ENCODE measurements at regions not wholly inside any gene's neighbourhood (a gene's known extent, or its start where the extent isn't known, plus 50 kb on each side); places are given as distances from the start of the nearest gene placed in this dataset.

DNA sequence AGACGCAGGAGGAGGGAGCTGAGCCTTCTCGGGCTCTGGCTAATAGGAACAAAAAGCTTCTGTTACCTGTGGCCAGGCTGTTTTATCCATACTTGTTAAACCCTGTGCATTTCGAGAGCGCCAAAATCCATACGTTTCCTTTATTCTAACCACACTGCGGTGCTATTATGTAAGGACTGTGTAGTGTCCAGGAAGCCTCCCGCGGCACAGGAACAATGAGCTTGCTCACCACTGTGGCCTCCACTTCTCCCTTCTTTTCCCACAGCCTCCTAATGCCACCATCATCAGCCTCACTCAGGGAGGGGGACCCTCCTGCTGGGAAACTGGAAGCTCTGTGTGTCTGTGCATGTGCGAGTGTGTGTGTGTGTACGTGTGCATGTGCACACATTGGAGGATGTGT, 268.5 kb downstream of the HAUS1 start:
- DNase-seq (ENCODE audit: low read depth) (no peak), FAIRE-seq (no peak)
- Mint-ChIP-seq H3K9me3 (ENCODE audit: unreplicated experiment) (peaks cover 5% of the 10 kb centered on the region), H3K36me3 (ENCODE audit: low read depth, unreplicated experiment) (peaks cover 1% of the 10 kb centered on the region), H3K4me3 (ENCODE audit: unreplicated experiment) (no peak overlapping the region), H3K4me1 (ENCODE audit: low read depth, unreplicated experiment) (no peaks in the 10 kb centered on the region), H3K27ac (ENCODE audit: unreplicated experiment) (no peak overlapping the region), H3K27me3 (ENCODE audit: low read depth, unreplicated experiment) (peaks cover 66% of the 10 kb centered on the region)
- peaks cover 1% of the 10 kb centered on the region for H3K27me3 ChIP-seq (ENCODE audit: insufficient read depth, low read length)
- no peak overlapping the region for H3K4me2 ChIP-seq (ENCODE audit: low read length)
- no peaks in the 10 kb centered on the region for H3K9me3 ChIP-seq (ENCODE audit: insufficient read depth, low read depth, low read length)
- H3K79me2 ChIP-seq (ENCODE audit: insufficient read depth, low read length), result no peaks in the 10 kb centered on the region
- no peaks in the 10 kb centered on the region for H3K36me3 ChIP-seq (ENCODE audit: insufficient read depth, low read length)
- TF ChIP-seq, protein P1, sequence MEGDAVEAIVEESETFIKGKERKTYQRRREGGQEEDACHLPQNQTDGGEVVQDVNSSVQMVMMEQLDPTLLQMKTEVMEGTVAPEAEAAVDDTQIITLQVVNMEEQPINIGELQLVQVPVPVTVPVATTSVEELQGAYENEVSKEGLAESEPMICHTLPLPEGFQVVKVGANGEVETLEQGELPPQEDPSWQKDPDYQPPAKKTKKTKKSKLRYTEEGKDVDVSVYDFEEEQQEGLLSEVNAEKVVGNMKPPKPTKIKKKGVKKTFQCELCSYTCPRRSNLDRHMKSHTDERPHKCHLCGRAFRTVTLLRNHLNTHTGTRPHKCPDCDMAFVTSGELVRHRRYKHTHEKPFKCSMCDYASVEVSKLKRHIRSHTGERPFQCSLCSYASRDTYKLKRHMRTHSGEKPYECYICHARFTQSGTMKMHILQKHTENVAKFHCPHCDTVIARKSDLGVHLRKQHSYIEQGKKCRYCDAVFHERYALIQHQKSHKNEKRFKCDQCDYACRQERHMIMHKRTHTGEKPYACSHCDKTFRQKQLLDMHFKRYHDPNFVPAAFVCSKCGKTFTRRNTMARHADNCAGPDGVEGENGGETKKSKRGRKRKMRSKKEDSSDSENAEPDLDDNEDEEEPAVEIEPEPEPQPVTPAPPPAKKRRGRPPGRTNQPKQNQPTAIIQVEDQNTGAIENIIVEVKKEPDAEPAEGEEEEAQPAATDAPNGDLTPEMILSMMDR (IDR thresholded peaks at IDR 0.05; ENCODE audit: insufficient read depth, low read depth, low read length), result no peak
- TF ChIP-seq EZH2 (IDR thresholded peaks at IDR 0.05; ENCODE audit: insufficient read depth, low read length), result no peak
- H3K27ac ChIP-seq (ENCODE audit: low read depth, low read length), result no peak overlapping the region
- H2AFZ ChIP-seq (ENCODE audit: low read depth, low read length), result no peak overlapping the region
- H3K4me1 ChIP-seq (ENCODE audit: insufficient read depth, low read length), result no peaks in the 10 kb centered on the region
- no peaks in the 10 kb centered on the region for H4K20me1 ChIP-seq (ENCODE audit: insufficient read depth, low read length)
- no peak overlapping the region for H3K4me3 ChIP-seq (ENCODE audit: insufficient read depth, low read depth, low read length)
- no peak overlapping the region for H3K9ac ChIP-seq (ENCODE audit: low read length)

DNA sequence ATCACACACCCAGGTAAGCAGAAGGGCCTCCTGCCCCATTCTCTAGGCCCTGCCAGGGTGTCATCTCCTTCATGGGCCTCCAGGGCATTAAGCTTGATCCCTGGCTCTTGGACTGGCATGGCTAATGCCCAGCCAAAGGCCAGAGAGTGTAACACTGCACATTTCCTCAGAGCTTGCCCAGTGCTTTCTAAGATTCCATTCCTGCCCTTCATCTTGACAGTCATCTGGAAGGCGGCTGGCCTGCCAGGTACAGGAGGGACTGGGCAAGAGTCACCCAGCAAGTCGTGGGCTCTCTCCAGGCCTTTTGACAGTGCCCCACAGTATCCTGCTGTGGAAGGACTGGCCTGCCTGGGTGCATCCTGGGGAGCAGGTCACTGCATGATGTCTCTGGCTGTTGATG, 268.9 kb downstream of the HAUS1 start:
- H3K27ac ChIP-seq (ENCODE audit: low read depth, low read length), result no peak overlapping the region
- Mint-ChIP-seq H3K4me3 (ENCODE audit: unreplicated experiment) (no peak overlapping the region), H3K27ac (ENCODE audit: unreplicated experiment) (no peak overlapping the region), H3K9me3 (ENCODE audit: unreplicated experiment) (peaks cover 3% of the 10 kb centered on the region), H3K4me1 (ENCODE audit: low read depth, unreplicated experiment) (no peaks in the 10 kb centered on the region), H3K36me3 (ENCODE audit: low read depth, unreplicated experiment) (peaks cover 1% of the 10 kb centered on the region), H3K27me3 (ENCODE audit: low read depth, unreplicated experiment) (peaks cover 65% of the 10 kb centered on the region)
- no peak overlapping the region for H3K4me2 ChIP-seq (ENCODE audit: low read length)
- H3K4me1 ChIP-seq (ENCODE audit: insufficient read depth, low read length), result no peaks in the 10 kb centered on the region
- no peaks in the 10 kb centered on the region for H4K20me1 ChIP-seq (ENCODE audit: insufficient read depth, low read length)
- no peak overlapping the region for H3K4me3 ChIP-seq (ENCODE audit: insufficient read depth, low read depth, low read length)
- H3K79me2 ChIP-seq (ENCODE audit: insufficient read depth, low read length), result no peaks in the 10 kb centered on the region
- TF ChIP-seq, protein P1 (IDR thresholded peaks at IDR 0.05; ENCODE audit: insufficient read depth, low read depth, low read length), result no peak
- no peak for TF ChIP-seq EZH2 (IDR thresholded peaks at IDR 0.05; ENCODE audit: insufficient read depth, low read length)
- H3K9ac ChIP-seq (ENCODE audit: low read length), result no peak overlapping the region
- no peaks in the 10 kb centered on the region for H3K36me3 ChIP-seq (ENCODE audit: insufficient read depth, low read length)
- H2AFZ ChIP-seq (ENCODE audit: low read depth, low read length), result no peak overlapping the region
- no peaks in the 10 kb centered on the region for H3K9me3 ChIP-seq (ENCODE audit: insufficient read depth, low read depth, low read length)
- FAIRE-seq, result no peak
- H3K27me3 ChIP-seq (ENCODE audit: insufficient read depth, low read length), result peaks cover 2% of the 10 kb centered on the region
- DNase-seq (ENCODE audit: low read depth), result no peak

DNA sequence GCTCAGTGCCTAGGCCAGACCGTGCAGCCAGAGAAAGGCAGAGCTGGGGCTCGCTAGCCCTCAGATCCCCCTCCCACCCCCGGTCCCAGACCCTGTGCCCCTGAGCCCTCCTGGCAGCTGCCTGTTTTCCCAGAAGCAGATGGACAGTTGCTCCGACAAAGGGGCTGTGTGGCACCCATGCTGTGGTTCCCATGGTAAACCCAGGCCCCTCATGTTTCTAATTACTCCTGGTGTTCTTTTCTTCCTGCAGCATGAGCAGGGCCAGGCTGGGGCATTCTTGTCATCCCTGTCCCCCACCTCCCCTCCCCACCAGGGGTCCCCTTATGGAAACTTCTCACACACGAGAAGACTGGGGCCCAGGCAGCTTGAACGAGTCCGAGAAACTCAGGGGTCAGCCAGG, 269.6 kb downstream of the HAUS1 start:
- Histone ChIP-seq H3K27me3 (ENCODE audit: insufficient read depth, low read length) (peaks cover 2% of the 10 kb centered on the region), H3K4me3 (ENCODE audit: insufficient read depth, low read depth, low read length) (no peak overlapping the region), H3K36me3 (ENCODE audit: insufficient read depth, low read length) (no peaks in the 10 kb centered on the region), H2AFZ (ENCODE audit: low read depth, low read length) (no peak overlapping the region), H3K79me2 (ENCODE audit: insufficient read depth, low read length) (no peaks in the 10 kb centered on the region), H3K27ac (ENCODE audit: low read depth, low read length) (no peak overlapping the region), H3K4me2 (ENCODE audit: low read length) (no peak overlapping the region), H3K4me1 (ENCODE audit: insufficient read depth, low read length) (no peaks in the 10 kb centered on the region), H3K9me3 (ENCODE audit: insufficient read depth, low read depth, low read length) (no peaks in the 10 kb centered on the region), H4K20me1 (ENCODE audit: insufficient read depth, low read length) (no peaks in the 10 kb centered on the region), H3K9ac (ENCODE audit: low read length) (no peak overlapping the region)
- Mint-ChIP-seq H3K4me1 (ENCODE audit: low read depth, unreplicated experiment) (no peaks in the 10 kb centered on the region), H3K36me3 (ENCODE audit: low read depth, unreplicated experiment) (peaks cover 1% of the 10 kb centered on the region), H3K4me3 (ENCODE audit: unreplicated experiment) (no peak overlapping the region), H3K9me3 (ENCODE audit: unreplicated experiment) (peaks cover 2% of the 10 kb centered on the region), H3K27me3 (ENCODE audit: low read depth, unreplicated experiment) (peaks cover 62% of the 10 kb centered on the region), H3K27ac (ENCODE audit: unreplicated experiment) (no peak overlapping the region)
- TF ChIP-seq EZH2 (IDR thresholded peaks at IDR 0.05; ENCODE audit: insufficient read depth, low read length), result no peak
- TF ChIP-seq, protein P1 (IDR thresholded peaks at IDR 0.05; ENCODE audit: insufficient read depth, low read depth, low read length), result no peak
- no peak for DNase-seq (ENCODE audit: low read depth)
- no peak for FAIRE-seq

All from astrocyte (in vitro differentiated cells and primary cell).